HG03460 (cell line): ENCODE measurements at regions not wholly inside any gene's neighbourhood (a gene's known extent, or its start where the extent isn't known, plus 50 kb on each side); places are given as distances from the start of the nearest gene placed in this dataset.

ENCODE experiments used
- ATAC-seq: cut with Tn5 transposase; IDR thresholded peaks from one replicate; pipeline ENCODE4 v1.9.1; 2021; ENCODE audit not compliant: unreplicated experiment

- no peak for ATAC-seq
Measured at GRCh38 chr2:111629983-111630382, 254.0 kb downstream of the ANAPC1 start.

GRCh38 chr2:111632661-111633060 is 251.3 kb downstream of the ANAPC1 start:
- no peak for ATAC-seq

GRCh38 chr2:111633189-111633588 is 250.8 kb downstream of the ANAPC1 start:
- no peak for ATAC-seq

- ATAC-seq: no peak
Measured at GRCh38 chr2:111633643-111634042, 250.3 kb downstream of the ANAPC1 start.

GRCh38 chr2:111634050-111634794 is 249.8 kb downstream of the ANAPC1 start:
- no peak for ATAC-seq

GRCh38 chr2:111634995-111635538 is 248.9 kb downstream of the ANAPC1 start:
- no peak for ATAC-seq

GRCh38 chr2:111636905-111637304 is 247.1 kb downstream of the ANAPC1 start:
- no peak for ATAC-seq

GRCh38 chr2:111638274-111638877 is 245.6 kb downstream of the ANAPC1 start:
- ATAC-seq: no peak

GRCh38 chr2:111640480-111640879 is 243.5 kb downstream of the ANAPC1 start:
- no peak for ATAC-seq

- ATAC-seq: no peak
Measured at GRCh38 chr2:111642586-111643327, 241.2 kb downstream of the ANAPC1 start.

- ATAC-seq: no peak
Measured at GRCh38 chr2:111643759-111644158, 240.2 kb downstream of the ANAPC1 start.

GRCh38 chr2:111647359-111647758 is 236.6 kb downstream of the ANAPC1 start:
- ATAC-seq: no peak

GRCh38 chr2:111652038-111652437 is 232.0 kb downstream of the ANAPC1 start:
- no peak for ATAC-seq

GRCh38 chr2:111652681-111653080 is 231.3 kb downstream of the ANAPC1 start:
- no peak for ATAC-seq

GRCh38 chr2:111653103-111653624 is 230.8 kb downstream of the ANAPC1 start:
- no peak for ATAC-seq

GRCh38 chr2:111653913-111654312 is 230.1 kb downstream of the ANAPC1 start:
- no peak for ATAC-seq

GRCh38 chr2:111654829-111655228 is 229.2 kb downstream of the ANAPC1 start:
- ATAC-seq: no peak

GRCh38 chr2:111656436-111656835 is 227.6 kb downstream of the ANAPC1 start:
- ATAC-seq: no peak

GRCh38 chr2:111656894-111657293 is 227.1 kb downstream of the ANAPC1 start:
- no peak for ATAC-seq

- ATAC-seq: no peak
Measured at GRCh38 chr2:111657351-111657975, 226.5 kb downstream of the ANAPC1 start.
